KOPT-K1 (cell line): ENCODE measurements at regions not wholly inside any gene's neighbourhood (a gene's known extent, or its start where the extent isn't known, plus 50 kb on each side); places are given as distances from the start of the nearest gene placed in this dataset.

ENCODE experiments used
- H3K27ac ChIP-seq: fragments of 200-600 bp; sonication (generic); 2 replicates; pipeline ENCODE4 v1.5.1; 2016; ENCODE audit warnings: antibody characterized with exemption, mild to moderate bottlenecking, low read depth, low read length; ENCODE audit not compliant: poor library complexity, severe bottlenecking
- H3K36me3 ChIP-seq: fragments of 200-600 bp; sonication (generic); 2 replicates; pipeline ENCODE4 v1.5.1; 2017; ENCODE audit warnings: antibody characterized with exemption, mild to moderate bottlenecking, low read length, moderate library complexity; ENCODE audit not compliant: insufficient read depth
- H3K9me3 ChIP-seq: fragments of 200-600 bp; sonication (generic); 2 replicates; pipeline ENCODE4 v1.5.1; 2017; ENCODE audit warnings: antibody characterized with exemption, low read length, mild to moderate bottlenecking; ENCODE audit not compliant: insufficient read depth, poor library complexity, severe bottlenecking

- Histone ChIP-seq H3K27ac (no peak overlapping the region), H3K36me3 (no peaks in the 10 kb centered on the region), H3K9me3 (no peaks in the 10 kb centered on the region)
These were observed 600.4 kb downstream of the ADGRL2 start for GRCh38 chr1:82401116-82401515.

GRCh38 chr1:82400521-82400920 is 599.8 kb downstream of the ADGRL2 start:
- Histone ChIP-seq H3K27ac (no peak overlapping the region), H3K36me3 (no peaks in the 10 kb centered on the region), H3K9me3 (no peaks in the 10 kb centered on the region)

GRCh38 chr1:82399093-82399492 is 598.4 kb downstream of the ADGRL2 start:
- Histone ChIP-seq H3K9me3 (no peaks in the 10 kb centered on the region), H3K36me3 (no peaks in the 10 kb centered on the region), H3K27ac (no peak overlapping the region)

GRCh38 chr1:82398357-82398756 is 597.6 kb downstream of the ADGRL2 start:
- H3K27ac ChIP-seq = no peak overlapping the region
- H3K9me3 ChIP-seq = no peaks in the 10 kb centered on the region

GRCh38 chr1:82395440-82395839 is 594.7 kb downstream of the ADGRL2 start:
- Histone ChIP-seq H3K27ac (no peak overlapping the region), H3K36me3 (no peaks in the 10 kb centered on the region), H3K9me3 (no peaks in the 10 kb centered on the region)

More at GRCh38 chr1:82398357-82398756, 597.6 kb downstream of the ADGRL2 start:
- no peaks in the 10 kb centered on the region for H3K36me3 ChIP-seq

GRCh38 chr1:82392946-82393345 is 592.2 kb downstream of the ADGRL2 start:
- no peaks in the 10 kb centered on the region for H3K36me3 ChIP-seq
- no peak overlapping the region for H3K27ac ChIP-seq
- H3K9me3 ChIP-seq = no peaks in the 10 kb centered on the region

GRCh38 chr1:82392513-82392912 is 591.8 kb downstream of the ADGRL2 start:
- Histone ChIP-seq H3K27ac (no peak overlapping the region), H3K36me3 (no peaks in the 10 kb centered on the region), H3K9me3 (no peaks in the 10 kb centered on the region)

- H3K36me3 ChIP-seq = no peaks in the 10 kb centered on the region
- no peaks in the 10 kb centered on the region for H3K9me3 ChIP-seq
- no peak overlapping the region for H3K27ac ChIP-seq
These were observed 591.0 kb downstream of the ADGRL2 start for GRCh38 chr1:82391712-82392111.

- Histone ChIP-seq H3K9me3 (no peaks in the 10 kb centered on the region), H3K36me3 (no peaks in the 10 kb centered on the region), H3K27ac (no peak overlapping the region)
These were observed 589.9 kb downstream of the ADGRL2 start for GRCh38 chr1:82390627-82391026.

GRCh38 chr1:82388679-82389078 is 587.9 kb downstream of the ADGRL2 start:
- Histone ChIP-seq H3K36me3 (no peaks in the 10 kb centered on the region), H3K9me3 (no peaks in the 10 kb centered on the region), H3K27ac (no peak overlapping the region)

GRCh38 chr1:82387012-82387366 is 586.3 kb downstream of the ADGRL2 start:
- Histone ChIP-seq H3K9me3 (no peaks in the 10 kb centered on the region), H3K27ac (no peak overlapping the region)

GRCh38 chr1:82386365-82387011 is 585.8 kb downstream of the ADGRL2 start:
- Histone ChIP-seq H3K27ac (no peak overlapping the region), H3K36me3 (no peaks in the 10 kb centered on the region), H3K9me3 (no peaks in the 10 kb centered on the region)

More at GRCh38 chr1:82387012-82387366, 586.3 kb downstream of the ADGRL2 start:
- H3K36me3 ChIP-seq = no peaks in the 10 kb centered on the region

GRCh38 chr1:82384776-82385175 is 584.0 kb downstream of the ADGRL2 start:
- no peaks in the 10 kb centered on the region for H3K9me3 ChIP-seq
- no peak overlapping the region for H3K27ac ChIP-seq

GRCh38 chr1:82377201-82377884 is 576.6 kb downstream of the ADGRL2 start:
- H3K27ac ChIP-seq = no peak overlapping the region
- H3K36me3 ChIP-seq = no peaks in the 10 kb centered on the region
- H3K9me3 ChIP-seq = no peaks in the 10 kb centered on the region

More at GRCh38 chr1:82384776-82385175, 584.0 kb downstream of the ADGRL2 start:
- no peaks in the 10 kb centered on the region for H3K36me3 ChIP-seq

GRCh38 chr1:82373710-82374109 is 573.0 kb downstream of the ADGRL2 start:
- no peaks in the 10 kb centered on the region for H3K9me3 ChIP-seq
- no peaks in the 10 kb centered on the region for H3K36me3 ChIP-seq
- no peak overlapping the region for H3K27ac ChIP-seq
